OCI-LY7 (cell line): ENCODE measurements at regions not wholly inside any gene's neighbourhood (a gene's known extent, or its start where the extent isn't known, plus 50 kb on each side); places are given as distances from the start of the nearest gene placed in this dataset.

ENCODE experiments used
- CTCF ChIP-seq: fragments of 200-600 bp; sonication (generic); conservative IDR thresholded peaks from 2 replicates; pipeline ENCODE4 v1.5.1; 2014; ENCODE audit warnings: mild to moderate bottlenecking, antibody characterized with exemption, low read length, moderate library complexity, mixed read lengths
- EZH2phosphoT487 ChIP-seq: fragments of 200-600 bp; sonication (generic); IDR thresholded peaks from 2 replicates; pipeline ENCODE4 v1.6.1; 2018; ENCODE audit warnings: low read depth, borderline replicate concordance, mild to moderate bottlenecking, mixed run types, antibody characterized with exemption, low read length, moderate library complexity, mixed read lengths

GRCh38 chr10:52993109-52993508 is 220.5 kb upstream of the MBL2 start:
- TF ChIP-seq CTCF, result no peak
- TF ChIP-seq EZH2phosphoT487, result no peak
